H1 (cell line): ENCODE measurements at regions not wholly inside any gene's neighbourhood (a gene's known extent, or its start where the extent isn't known, plus 50 kb on each side); places are given as distances from the start of the nearest gene placed in this dataset.

Experiments
- CTCF ChIA-PET: fragments of 300-600 bp; sonication (Branson Sonifier 250); formaldehyde crosslinking; loops from one replicate; lab custom pipeline; 2021; ENCODE audit not compliant: partially characterized antibody; lab: Charles Lee
- POLR2A ChIA-PET: fragments of 300-600 bp; sonication (Branson Sonifier 250); formaldehyde crosslinking; loops from one replicate; lab custom pipeline; 2021; ENCODE audit warnings: inconsistent platforms; ENCODE audit not compliant: partially characterized antibody; lab: Charles Lee
- DNase-seq, 2 experiments: peaks; one replicate each; pipeline versions ENCODE4 v3.0.0 to v3.0.0-alpha.2; 2010 to 2022; ENCODE audit warnings: low spot score in 2 of 2, low read depth in 1 of 2, mixed read lengths in 1 of 2
- FAIRE-seq: peaks from 2 replicates; lab custom pipeline; 2011; peaks lifted over from hg19 to GRCh38; lab: Jason Lieb, UNC
- H2AFZ ChIP-seq: 2 replicates; pipeline ENCODE4 v1.8.1; 2012; ENCODE audit warnings: low read length, inconsistent platforms
- H2AK5ac ChIP-seq: 2 replicates; pipeline ENCODE4 v1.6.1; 2013; ENCODE audit warnings: low read depth, low read length
- H2BK120ac ChIP-seq: replicated peaks from 2 replicates; pipeline ENCODE3; 2013; ENCODE audit warnings: low read depth, low read length, inconsistent platforms
- H2BK12ac ChIP-seq: 2 replicates; pipeline ENCODE4 v1.6.1; 2013; ENCODE audit warnings: low read depth, low read length
- H2BK15ac ChIP-seq: 2 replicates; pipeline ENCODE4 v1.6.1; 2013; ENCODE audit warnings: low read length
- H2BK20ac ChIP-seq: 2 replicates; pipeline ENCODE4 v1.6.1; 2013; ENCODE audit warnings: low read length
- H2BK5ac ChIP-seq: 2 replicates; pipeline ENCODE4 v1.6.1; 2013; ENCODE audit warnings: low read depth, low read length
- H3K14ac ChIP-seq: 2 replicates; pipeline ENCODE4 v1.6.1; 2013; ENCODE audit warnings: inconsistent platforms; ENCODE audit not compliant: insufficient read length
- H3K18ac ChIP-seq: 2 replicates; pipeline ENCODE4 v1.6.1; 2013; ENCODE audit warnings: low read length; ENCODE audit errors: extremely low read depth
- H3K23ac ChIP-seq: 2 replicates; pipeline ENCODE4 v1.6.1; 2013; ENCODE audit warnings: inconsistent platforms; ENCODE audit not compliant: insufficient read length
- H3K23me2 ChIP-seq: 2 replicates; pipeline ENCODE4 v1.6.1; 2013; ENCODE audit warnings: low read depth, low read length
- H3K27ac ChIP-seq: 2 replicates; pipeline ENCODE4 v1.6.1; 2011; ENCODE audit warnings: low read depth, low read length, inconsistent platforms
- H3K27me3 ChIP-seq, 4 experiments: replicated peaks in 1 of 4; 1 replicate in 1 of 4; 2 replicates in 3 of 4; pipeline versions ENCODE4 v1.6.1 to v1.8.1; 2011 to 2013; ENCODE audit warnings: low read length in 3 of 4, mild to moderate bottlenecking in 3 of 4, inconsistent platforms in 2 of 4, mixed read lengths in 2 of 4, moderate library complexity in 1 of 4; ENCODE audit not compliant: control insufficient read depth in 3 of 4, insufficient read depth in 3 of 4; ENCODE audit errors: extremely low read depth in 1 of 4
- H3K36me3 ChIP-seq, 4 experiments: 2 replicates each; pipeline versions ENCODE4 v1.6.1 to v1.8.1; 2011 to 2013; ENCODE audit warnings: mild to moderate bottlenecking in 4 of 4, low read length in 3 of 4, moderate library complexity in 2 of 4, control low read depth in 1 of 4, inconsistent platforms in 1 of 4; ENCODE audit not compliant: insufficient read depth in 4 of 4, control insufficient read depth in 2 of 4
- H3K4ac ChIP-seq: replicated peaks from 2 replicates; pipeline ENCODE3; 2013; ENCODE audit warnings: low read length, low read depth, mixed read lengths, inconsistent platforms; ENCODE audit not compliant: insufficient read length
- H3K4me1 ChIP-seq, 4 experiments: replicated peaks in 1 of 4; 1 replicate in 1 of 4; 2 replicates in 3 of 4; pipeline versions ENCODE4 v1.6.1 to v1.8.1; 2011 to 2013; ENCODE audit warnings: low read length in 3 of 4, inconsistent platforms in 2 of 4, mixed read lengths in 1 of 4; ENCODE audit not compliant: insufficient read depth in 4 of 4, control insufficient read depth in 3 of 4
- H3K4me2 ChIP-seq, 2 experiments: 2 replicates each; pipeline versions ENCODE4 v1.6.1 to v1.8.1; 2011 to 2013; ENCODE audit warnings: low read depth in 2 of 2, low read length in 2 of 2, control low read depth in 1 of 2, inconsistent platforms in 1 of 2, mild to moderate bottlenecking in 1 of 2; ENCODE audit not compliant: insufficient read depth in 1 of 2
- H3K4me3 ChIP-seq, 4 experiments: fragments of 200-600, 300-600 bp in 1 of 4; sonication (generic), shearing (Covaris generic), sonication (Bioruptor Twin) in 1 of 4; 2 replicates each; pipeline versions ENCODE4 v1.5.1 to v1.8.1; 2011 to 2016; ENCODE audit warnings: low read length in 4 of 4, low read depth in 3 of 4, control low read depth in 2 of 4, inconsistent platforms in 2 of 4, mild to moderate bottlenecking in 2 of 4, mixed read lengths in 1 of 4, moderate library complexity in 1 of 4; ENCODE audit not compliant: insufficient read depth in 2 of 4; ENCODE audit errors: extremely low read depth in 1 of 4
- H3K56ac ChIP-seq: replicated peaks from 2 replicates; pipeline ENCODE3; 2013; ENCODE audit warnings: low read depth, mild to moderate bottlenecking, mixed read lengths, low read length, inconsistent platforms; ENCODE audit not compliant: insufficient read length
- H3K79me1 ChIP-seq: 2 replicates; pipeline ENCODE4 v1.6.1; 2013; ENCODE audit warnings: low read depth, low read length, control low read depth
- H3K79me2 ChIP-seq, 2 experiments: 2 replicates each; pipeline versions ENCODE4 v1.6.1 to v1.8.1; 2012 to 2013; ENCODE audit warnings: low read length in 2 of 2, mild to moderate bottlenecking in 2 of 2, inconsistent platforms in 1 of 2; ENCODE audit not compliant: insufficient read depth in 2 of 2, control insufficient read depth in 1 of 2
- H3K9ac ChIP-seq, 4 experiments: replicated peaks in 1 of 4; 1 replicate in 1 of 4; 2 replicates in 3 of 4; pipeline versions ENCODE4 v1.6.1 to v1.8.1; 2011 to 2013; ENCODE audit warnings: low read depth in 3 of 4, low read length in 3 of 4, control low read depth in 2 of 4, mild to moderate bottlenecking in 2 of 4, moderate library complexity in 2 of 4, inconsistent platforms in 1 of 4; ENCODE audit errors: extremely low read depth in 1 of 4
- H3K9me3 ChIP-seq, 2 experiments: 2 replicates each; pipeline versions ENCODE4 v1.6.1 to v1.8.1; 2012 to 2013; ENCODE audit warnings: mild to moderate bottlenecking in 2 of 2, moderate library complexity in 2 of 2, control low read depth in 1 of 2, inconsistent platforms in 1 of 2, low read depth in 1 of 2, low read length in 1 of 2, mixed read lengths in 1 of 2; ENCODE audit not compliant: insufficient read depth in 2 of 2
- H4K20me1 ChIP-seq, 2 experiments: replicated peaks in 1 of 2; 2 replicates each; pipeline versions ENCODE3 to v1.8.1; 2011 to 2013; ENCODE audit warnings: inconsistent platforms in 2 of 2, low read length in 2 of 2, mild to moderate bottlenecking in 1 of 2; ENCODE audit not compliant: insufficient read depth in 2 of 2, control insufficient read depth in 1 of 2
- H4K5ac ChIP-seq: 2 replicates; pipeline ENCODE4 v1.6.1; 2013; ENCODE audit warnings: low read length, low read depth, mixed read lengths, inconsistent platforms; ENCODE audit not compliant: insufficient read length
- H4K8ac ChIP-seq: 2 replicates; pipeline ENCODE4 v1.8.0; 2013; ENCODE audit warnings: mild to moderate bottlenecking, moderate library complexity, low read length, inconsistent platforms; ENCODE audit not compliant: insufficient read depth; ENCODE audit errors: extremely low read depth
- H4K91ac ChIP-seq: replicated peaks from 2 replicates; pipeline ENCODE3; 2013; ENCODE audit warnings: low read length, mixed read lengths, inconsistent platforms; ENCODE audit not compliant: insufficient read length
- RXRA ChIP-seq: IDR thresholded peaks from 2 replicates; pipeline ENCODE4 v1.6.1; 2011; ENCODE audit warnings: low read depth, mild to moderate bottlenecking, low read length, moderate library complexity; ENCODE audit not compliant: insufficient read depth
- WGBS, 2 experiments: shearing (Covaris generic) in 1 of 2; methylation state at CpG; one replicate each; pipeline versions ENCODE4 v1.1.6 to v1.1.7; 2013 to 2015; ENCODE audit warnings: low lambda C conversion rate in 2 of 2, mixed read lengths in 2 of 2, inconsistent platforms in 1 of 2, low coverage in 1 of 2, missing lambda C conversion rate in 1 of 2; ENCODE audit not compliant: insufficient replicate concordance in 2 of 2, insufficient coverage in 1 of 2, insufficient read length in 1 of 2; ENCODE audit errors: extremely low coverage in 1 of 2, missing lambda C conversion rate in 1 of 2; 5-methylcytosine and 5-hydroxymethylcytosine counted together

DNA sequence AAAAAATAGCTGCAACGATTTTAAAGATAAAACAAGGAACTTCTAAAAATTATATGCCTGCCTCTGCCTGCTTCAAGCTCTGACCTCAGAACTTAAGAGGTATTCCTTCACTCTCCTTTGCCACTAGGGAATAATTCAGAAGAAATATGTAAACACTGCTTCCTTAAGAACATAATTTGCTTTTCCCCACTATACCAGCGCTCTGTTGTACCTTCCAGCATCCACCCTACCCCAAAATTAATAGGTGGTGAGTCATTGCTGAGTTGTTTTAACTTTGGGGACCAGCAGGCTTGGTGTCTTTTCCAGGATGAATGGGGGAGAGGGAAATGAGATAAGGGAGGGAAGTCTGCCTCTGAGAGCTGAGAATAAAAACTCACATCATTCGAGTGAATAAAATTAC lies 107.7 kb upstream of the ATXN1 start:
- Histone ChIP-seq H3K4me2 (no peak overlapping the region), H2BK12ac (no peak overlapping the region), H2AK5ac (no peak overlapping the region), H3K36me3 (no peaks in the 10 kb centered on the region), H4K5ac (no peak overlapping the region), H3K56ac (no peak overlapping the region), H2AFZ (no peak overlapping the region), H3K4me3 (no peak overlapping the region), H3K4ac (no peak overlapping the region), H4K20me1 (no peaks in the 10 kb centered on the region), H2BK15ac (no peak overlapping the region), H3K23me2 (no peaks in the 10 kb centered on the region; the same call in 1 of the 2 replicates), H3K79me2 (no peaks in the 10 kb centered on the region), H3K27ac (no peak overlapping the region), H2BK120ac (no peak overlapping the region), H3K4me1 (peaks cover 0 to 4% (median 0%) of the 10 kb centered on the region in 4 experiments; a peak in 1 of 7 replicates), H2BK20ac (no peak overlapping the region), H3K79me1 (no peaks in the 10 kb centered on the region), H3K14ac (no peak overlapping the region), H4K8ac (no peak overlapping the region), H4K91ac (no peak overlapping the region), H3K18ac (no peak overlapping the region), H3K27me3 (peaks cover 0 to 2% (median 0%) of the 10 kb centered on the region in 4 experiments; a peak in 1 of 7 replicates), H3K23ac (no peak overlapping the region), H3K9me3 (no peaks in the 10 kb centered on the region), H3K9ac (no peak overlapping the region), H2BK5ac (no peak overlapping the region)
- no peak for FAIRE-seq
- CTCF ChIA-PET, result interaction anchor here (0.7 to 1.4 kb wide), 4 partner anchors 42 to 99 kb away, joined by 3 to 4 read pairs (median 4); no protein-coding TSS in a partner anchor
- WGBS, 2 experiments, result 86% methylated on average over 3 of the region's 3 CpGs; no CpG with 5 or more reads in 1 of the 2 experiments
- POLR2A ChIA-PET, result no interaction called here
- no peak for DNase-seq
- TF ChIP-seq RXRA, result no peak
